Spleen (tissue), 7 donors: ENCODE measurements at regions not wholly inside any gene's neighbourhood (a gene's known extent, or its start where the extent isn't known, plus 50 kb on each side); places are given as distances from the start of the nearest gene placed in this dataset.

Experiments used
- CTCF ChIP-seq, 11 experiments: fragments of 200-600 bp in 7 of 11; fragments of 450-650 bp in 4 of 11; sonication (generic) in 4 of 11; IDR thresholded peaks in 8 of 11; conservative IDR thresholded peaks in 3 of 11; 1 replicate in 7 of 11; 2 replicates in 4 of 11; pipeline versions ENCODE4 v1.4.0 to v1.8.0; 2016 to 2021; ENCODE audit warnings: antibody characterized with exemption in 11 of 11, inconsistent platforms in 4 of 11, mild to moderate bottlenecking in 1 of 11
- POLR2A ChIP-seq, 3 donors: fragments of 450-650 bp; IDR thresholded peaks; one replicate each; pipeline ENCODE4 v1.5.1; 2017; ENCODE audit warnings: antibody characterized with exemption in 3 of 3, mild to moderate bottlenecking in 1 of 3
- donor health status: DM: no; HTN: no; CAD: no; lungs with moderate emphysema.
- donor health status: DM: no; HTN: no; CAD: no.
- donor health status: DM: no; HTN: no; CAD: no.

- no peak for TF ChIP-seq CTCF (IDR thresholded peaks at IDR 0.05 in 8 of 11, conservative IDR thresholded peaks at IDR 0.05 in 3 of 11)
- TF ChIP-seq POLR2A (IDR thresholded peaks at IDR 0.05) = no peak
Measured at GRCh38 chr13:31435536-31435935, 235.8 kb downstream of the B3GLCT start.
